WTC11 (cell line): ENCODE measurements at regions not wholly inside any gene's neighbourhood (a gene's known extent, or its start where the extent isn't known, plus 50 kb on each side); places are given as distances from the start of the nearest gene placed in this dataset.

ENCODE experiments used
- ATF3 ChIP-seq: sonication (generic); formaldehyde crosslinking; conservative IDR thresholded peaks from 2 replicates; pipeline ENCODE4 v1.8.1; 2022; ENCODE audit warnings: mild to moderate bottlenecking, missing genetic modification reagents
- CREM ChIP-seq: sonication (generic); formaldehyde crosslinking; IDR thresholded peaks from 2 replicates; pipeline ENCODE4 v1.8.1; 2022; ENCODE audit warnings: mild to moderate bottlenecking, missing genetic modification reagents, moderate library complexity
- CTCF ChIP-seq: fragments of 200-600 bp; IDR thresholded peaks from 2 replicates; pipeline ENCODE4 v1.8.0; 2022; ENCODE audit warnings: antibody characterized with exemption
- E2F1 ChIP-seq: sonication (generic); formaldehyde crosslinking; IDR thresholded peaks from 2 replicates; pipeline ENCODE4 v1.8.0; 2022; ENCODE audit warnings: mild to moderate bottlenecking, missing genetic modification reagents
- ESRRA ChIP-seq: sonication (generic); formaldehyde crosslinking; IDR thresholded peaks from 2 replicates; pipeline ENCODE4 v1.8.1; 2022; ENCODE audit warnings: mild to moderate bottlenecking, missing genetic modification reagents, borderline replicate concordance
- IRF2 ChIP-seq: sonication (generic); formaldehyde crosslinking; IDR thresholded peaks from 2 replicates; pipeline ENCODE4 v1.8.0; 2022; ENCODE audit warnings: low read depth, missing genetic modification reagents, borderline replicate concordance
- JAZF1 ChIP-seq: fragments of 250-450 bp; sonication (Bioruptor Pico); IDR thresholded peaks from 2 replicates; pipeline ENCODE4 v1.9.0; 2021; ENCODE audit warnings: moderate library complexity, mild to moderate bottlenecking, inconsistent platforms
- JUN ChIP-seq: sonication (generic); formaldehyde crosslinking; IDR thresholded peaks from 2 replicates; pipeline ENCODE4 v1.8.0; 2023; ENCODE audit warnings: mild to moderate bottlenecking, missing genetic modification reagents
- MAX ChIP-seq: sonication (generic); formaldehyde crosslinking; IDR thresholded peaks from 2 replicates; pipeline ENCODE4 v1.8.0; 2022; ENCODE audit warnings: mild to moderate bottlenecking, missing genetic modification reagents
- MXD4 ChIP-seq: fragments of 250-450 bp; sonication (Bioruptor Pico); IDR thresholded peaks from 2 replicates; pipeline ENCODE4 v1.8.0; 2021; ENCODE audit warnings: mild to moderate bottlenecking, moderate library complexity, borderline replicate concordance
- SMAD4 ChIP-seq: sonication (generic); formaldehyde crosslinking; IDR thresholded peaks from 2 replicates; pipeline ENCODE4 v1.8.0; 2022; ENCODE audit warnings: mild to moderate bottlenecking, missing genetic modification reagents
- USF2 ChIP-seq: sonication (generic); formaldehyde crosslinking; IDR thresholded peaks from 2 replicates; pipeline ENCODE4 v1.8.1; 2023; ENCODE audit warnings: mild to moderate bottlenecking, missing genetic modification reagents, moderate library complexity
- ZNF138 ChIP-seq: sonication (generic); formaldehyde crosslinking; conservative IDR thresholded peaks from 2 replicates; pipeline ENCODE4 v1.8.1; 2022; ENCODE audit warnings: mild to moderate bottlenecking, moderate library complexity, missing genetic modification reagents

GRCh38 chr13:44306371-44307192 is 67.0 kb upstream of the SERP2 start:
- no peak for TF ChIP-seq USF2 (CRISPR knock-in tag)
- TF ChIP-seq ATF3, result no peak
- TF ChIP-seq IRF2 (CRISPR knock-in tag), result no peak
- TF ChIP-seq MXD4 (CRISPR knock-in tag), result no peak
- TF ChIP-seq CTCF, result no peak
- no peak for TF ChIP-seq ESRRA (CRISPR knock-in tag)
- no peak for TF ChIP-seq ZNF138 (CRISPR knock-in tag)
- TF ChIP-seq E2F1 (CRISPR knock-in tag), result no peak
- TF ChIP-seq SMAD4 (CRISPR knock-in tag), result no peak
- TF ChIP-seq CREM (CRISPR knock-in tag), result no peak
- TF ChIP-seq JUN (CRISPR knock-in tag), result no peak
- TF ChIP-seq MAX (CRISPR knock-in tag), result no peak
- no peak for TF ChIP-seq JAZF1 (CRISPR knock-in tag)
